Gastroesophageal sphincter (tissue), 3 donors: ENCODE measurements at regions not wholly inside any gene's neighbourhood (a gene's known extent, or its start where the extent isn't known, plus 50 kb on each side); places are given as distances from the start of the nearest gene placed in this dataset.

Experiments
- POLR2A ChIP-seq, 2 donors: fragments of 450-650 bp; IDR thresholded peaks; one replicate each; pipeline ENCODE4 v1.6.1; 2017; ENCODE audit warnings: antibody characterized with exemption in 2 of 2, mild to moderate bottlenecking in 2 of 2, moderate library complexity in 1 of 2
- TF ChIP-seq, protein P1 (sequence below), 4 experiments: fragments of 200-600 bp in 2 of 4; fragments of 450-650 bp in 2 of 4; sonication (generic) in 1 of 4; IDR thresholded peaks; one replicate each; pipeline ENCODE4 v1.5.1; 2017 to 2019; ENCODE audit warnings: antibody characterized with exemption in 4 of 4, mild to moderate bottlenecking in 2 of 4, moderate library complexity in 2 of 4

DNA sequence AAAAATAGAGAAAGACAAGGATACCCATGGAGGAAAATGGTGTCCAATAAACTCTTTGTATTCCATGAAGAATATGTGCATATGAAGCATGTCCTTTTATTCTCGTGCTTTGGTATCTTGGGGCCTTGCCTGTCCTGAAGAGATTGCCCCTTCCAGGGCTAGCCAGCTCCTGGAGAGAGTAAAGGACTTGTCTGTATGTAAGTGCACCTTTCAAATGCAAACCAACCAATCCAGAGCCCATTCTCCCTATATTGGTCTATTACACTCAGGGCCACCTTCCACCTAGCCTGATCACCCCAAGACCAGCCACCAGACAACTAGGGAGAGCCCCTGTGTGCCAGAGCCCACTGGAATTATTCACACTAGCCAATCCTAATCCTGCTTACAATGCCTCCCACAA, 221.6 kb downstream of the CD83 start:
- TF ChIP-seq, protein P1, sequence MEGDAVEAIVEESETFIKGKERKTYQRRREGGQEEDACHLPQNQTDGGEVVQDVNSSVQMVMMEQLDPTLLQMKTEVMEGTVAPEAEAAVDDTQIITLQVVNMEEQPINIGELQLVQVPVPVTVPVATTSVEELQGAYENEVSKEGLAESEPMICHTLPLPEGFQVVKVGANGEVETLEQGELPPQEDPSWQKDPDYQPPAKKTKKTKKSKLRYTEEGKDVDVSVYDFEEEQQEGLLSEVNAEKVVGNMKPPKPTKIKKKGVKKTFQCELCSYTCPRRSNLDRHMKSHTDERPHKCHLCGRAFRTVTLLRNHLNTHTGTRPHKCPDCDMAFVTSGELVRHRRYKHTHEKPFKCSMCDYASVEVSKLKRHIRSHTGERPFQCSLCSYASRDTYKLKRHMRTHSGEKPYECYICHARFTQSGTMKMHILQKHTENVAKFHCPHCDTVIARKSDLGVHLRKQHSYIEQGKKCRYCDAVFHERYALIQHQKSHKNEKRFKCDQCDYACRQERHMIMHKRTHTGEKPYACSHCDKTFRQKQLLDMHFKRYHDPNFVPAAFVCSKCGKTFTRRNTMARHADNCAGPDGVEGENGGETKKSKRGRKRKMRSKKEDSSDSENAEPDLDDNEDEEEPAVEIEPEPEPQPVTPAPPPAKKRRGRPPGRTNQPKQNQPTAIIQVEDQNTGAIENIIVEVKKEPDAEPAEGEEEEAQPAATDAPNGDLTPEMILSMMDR (IDR thresholded peaks at IDR 0.05): no peak
- no peak for TF ChIP-seq POLR2A (IDR thresholded peaks at IDR 0.05)
